ENCODE measurements at regions not wholly inside any gene's neighbourhood (a gene's known extent, or its start where the extent isn't known, plus 50 kb on each side); places are given as distances from the start of the nearest gene placed in this dataset.
"Not testable (repeated sequence)": the region's sequence is repeated elsewhere in the genome, so short reads cannot be mapped to it uniquely, and the experiment has no call there.

DNA sequence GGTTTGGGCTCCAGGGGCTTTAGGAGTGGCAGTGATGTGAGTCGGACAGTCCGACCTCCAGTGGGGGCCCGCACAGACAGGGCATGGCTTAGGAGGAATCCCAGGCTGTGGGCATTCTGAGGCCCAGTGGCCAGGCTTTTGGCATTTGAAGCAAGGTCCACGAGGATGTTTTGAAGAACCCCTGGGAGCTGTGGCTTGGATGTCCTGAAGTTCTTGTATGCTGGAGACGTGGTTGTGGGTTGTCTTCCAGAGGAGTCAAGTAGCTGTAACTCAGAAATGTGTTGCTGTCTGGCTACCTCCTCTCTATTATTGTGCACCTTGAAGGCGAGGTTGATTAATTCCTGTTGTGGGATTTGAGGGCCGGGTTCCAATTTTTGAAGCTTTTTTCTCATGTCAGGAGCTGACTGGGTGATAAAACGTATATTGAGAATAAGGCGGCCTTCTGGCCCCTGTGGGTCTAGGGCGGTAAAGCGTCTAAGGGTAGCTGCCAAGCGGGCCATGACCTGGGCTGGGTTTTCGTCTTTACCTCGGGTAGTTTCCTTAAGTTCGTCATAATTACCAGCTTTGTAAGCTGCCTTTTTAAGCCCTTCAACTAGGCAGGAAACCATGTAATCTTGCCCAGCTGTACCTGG is 67.3 kb upstream of the EZR start:
- H3K36me3 ChIP-seq (ENCODE audit: insufficient read depth in 1 of 2, low read depth in 1 of 2); ATAC-seq; intact Hi-C loops (cut with DNase I); H3K27ac ChIP-seq; H3K4me1 ChIP-seq; H3K27me3 ChIP-seq (ENCODE audit: insufficient read depth in 3 of 3, low read length in 2 of 3); H3K4me3 ChIP-seq; DNase-seq; H3K9me3 ChIP-seq: not testable (repeated sequence)
- 82 to 87% (median 84%) methylated on average over 15 of the region's 15 CpGs for WGBS, 3 donors

DNA sequence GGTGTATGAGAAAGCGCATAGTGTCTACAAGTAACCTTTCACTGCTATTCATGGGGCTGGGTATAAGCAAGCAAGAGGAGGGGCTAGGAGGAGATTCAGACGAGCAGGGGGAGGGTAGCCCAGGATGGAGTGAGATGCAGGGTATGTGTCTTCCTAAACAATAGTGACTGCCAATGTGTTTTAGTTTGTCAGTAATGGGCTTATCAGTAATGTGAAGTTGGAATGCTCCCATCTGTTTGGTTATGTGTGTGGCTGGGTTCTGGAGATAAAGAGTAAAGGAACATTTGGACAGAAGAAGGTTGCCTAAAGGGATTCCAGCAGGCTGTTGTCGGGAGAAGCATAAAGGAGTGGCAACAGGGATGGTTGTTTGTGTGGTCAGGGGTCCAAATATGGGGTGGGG is 62.7 kb upstream of the EZR start:
- H3K9me3 ChIP-seq; H3K36me3 ChIP-seq (ENCODE audit: insufficient read depth in 1 of 2, low read depth in 1 of 2); DNase-seq; intact Hi-C loops (cut with DNase I); H3K4me3 ChIP-seq; H3K27me3 ChIP-seq (ENCODE audit: insufficient read depth in 3 of 3, low read length in 2 of 3); H3K27ac ChIP-seq; ATAC-seq; H3K4me1 ChIP-seq: not testable (repeated sequence)
- WGBS, 3 donors: 64 to 70% (median 65%) methylated on average over 3 of the region's 3 CpGs

DNA sequence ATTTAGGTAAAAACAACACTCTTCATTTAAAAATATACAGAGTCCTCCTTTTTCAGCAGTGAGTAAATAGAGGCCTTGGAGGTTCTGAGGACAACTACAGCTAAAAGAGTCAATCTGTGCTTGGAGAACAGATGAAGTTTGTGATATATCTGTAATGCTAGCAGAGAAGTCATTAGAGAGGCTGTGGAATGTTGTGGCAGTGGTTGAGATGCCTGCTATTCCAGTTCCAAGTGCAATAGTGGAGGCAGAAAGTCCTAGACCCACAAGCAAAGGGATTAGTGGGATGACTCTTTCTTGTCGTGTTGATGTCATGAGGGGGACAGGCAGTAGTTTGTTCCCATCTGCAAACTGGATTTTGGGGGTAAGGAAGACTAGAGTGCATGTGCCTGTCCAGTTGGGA is 62.1 kb upstream of the EZR start:
- H3K4me1 ChIP-seq; H3K27me3 ChIP-seq (ENCODE audit: insufficient read depth in 3 of 3, low read length in 2 of 3); DNase-seq; H3K9me3 ChIP-seq; H3K4me3 ChIP-seq; H3K36me3 ChIP-seq (ENCODE audit: insufficient read depth in 1 of 2, low read depth in 1 of 2); ATAC-seq; H3K27ac ChIP-seq; intact Hi-C loops (cut with DNase I): not testable (repeated sequence)
- 61 to 90% (median 63%) methylated on average over 1 of the region's 1 CpG for WGBS, 3 donors

DNA sequence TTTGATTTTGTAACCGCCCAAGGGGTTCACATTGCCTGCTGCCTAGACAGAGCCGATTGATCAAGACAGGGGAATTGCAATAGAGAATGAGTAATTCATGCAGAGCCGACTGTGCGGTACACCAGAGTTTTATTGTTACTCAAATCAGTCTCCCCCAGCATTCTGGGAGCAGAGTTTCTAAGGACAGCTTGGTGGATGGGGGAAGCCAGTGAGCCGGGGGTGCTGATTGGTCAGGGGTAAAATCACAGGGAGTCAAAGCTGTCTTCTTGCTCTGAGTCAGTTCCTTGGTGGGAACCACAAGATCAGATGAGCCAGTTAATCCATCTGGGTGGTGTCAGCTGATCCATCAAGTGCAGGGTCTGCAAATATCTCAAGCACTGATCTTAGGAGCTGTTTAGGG is 60.0 kb upstream of the EZR start:
- intact Hi-C loops (cut with DNase I): no loop called here
- Histone ChIP-seq H3K36me3 (ENCODE audit: insufficient read depth in 1 of 2, low read depth in 1 of 2) (no peaks in the 10 kb centered on the region), H3K4me1 (no peaks in the 10 kb centered on the region), H3K27me3 (ENCODE audit: insufficient read depth in 3 of 3, low read length in 2 of 3) (no peaks in the 10 kb centered on the region), H3K4me3 (no peak overlapping the region), H3K27ac (no peak overlapping the region), H3K9me3 (no peaks in the 10 kb centered on the region)
- ATAC-seq (no peak), DNase-seq (no peak)
- TF ChIP-seq, protein P1, sequence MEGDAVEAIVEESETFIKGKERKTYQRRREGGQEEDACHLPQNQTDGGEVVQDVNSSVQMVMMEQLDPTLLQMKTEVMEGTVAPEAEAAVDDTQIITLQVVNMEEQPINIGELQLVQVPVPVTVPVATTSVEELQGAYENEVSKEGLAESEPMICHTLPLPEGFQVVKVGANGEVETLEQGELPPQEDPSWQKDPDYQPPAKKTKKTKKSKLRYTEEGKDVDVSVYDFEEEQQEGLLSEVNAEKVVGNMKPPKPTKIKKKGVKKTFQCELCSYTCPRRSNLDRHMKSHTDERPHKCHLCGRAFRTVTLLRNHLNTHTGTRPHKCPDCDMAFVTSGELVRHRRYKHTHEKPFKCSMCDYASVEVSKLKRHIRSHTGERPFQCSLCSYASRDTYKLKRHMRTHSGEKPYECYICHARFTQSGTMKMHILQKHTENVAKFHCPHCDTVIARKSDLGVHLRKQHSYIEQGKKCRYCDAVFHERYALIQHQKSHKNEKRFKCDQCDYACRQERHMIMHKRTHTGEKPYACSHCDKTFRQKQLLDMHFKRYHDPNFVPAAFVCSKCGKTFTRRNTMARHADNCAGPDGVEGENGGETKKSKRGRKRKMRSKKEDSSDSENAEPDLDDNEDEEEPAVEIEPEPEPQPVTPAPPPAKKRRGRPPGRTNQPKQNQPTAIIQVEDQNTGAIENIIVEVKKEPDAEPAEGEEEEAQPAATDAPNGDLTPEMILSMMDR (IDR thresholded peaks at IDR 0.05): no peak
- WGBS, 3 donors: 90 to 97% (median 93%) methylated on average over 5 of the region's 5 CpGs

DNA sequence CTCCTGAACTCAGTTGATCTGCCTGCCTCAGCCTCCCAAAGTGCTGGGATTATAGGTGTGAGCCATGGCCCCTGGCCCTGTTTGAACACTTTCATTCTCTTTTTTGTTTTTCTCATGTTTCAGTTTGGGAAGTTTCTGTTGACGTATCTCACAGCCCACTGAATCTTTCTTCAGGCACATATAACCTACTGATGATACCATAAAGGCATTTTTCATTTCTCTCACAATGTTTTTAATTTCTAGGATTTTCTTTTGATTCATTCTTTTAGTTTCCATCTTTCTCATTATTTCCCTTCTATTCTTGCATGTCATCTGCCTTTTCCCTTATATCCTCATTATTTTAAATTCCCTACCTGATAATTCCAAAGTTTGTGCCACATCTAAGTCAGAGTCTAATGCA is 58.5 kb upstream of the EZR start:
- Histone ChIP-seq H3K27me3 (ENCODE audit: insufficient read depth in 3 of 3, low read length in 2 of 3) (peaks cover 0 to 2% (median 0%) of the 10 kb centered on the region in 3 donors), H3K9me3 (no peaks in the 10 kb centered on the region), H3K36me3 (ENCODE audit: insufficient read depth in 1 of 2, low read depth in 1 of 2) (no peaks in the 10 kb centered on the region), H3K4me3 (no peak overlapping the region), H3K4me1 (no peaks in the 10 kb centered on the region), H3K27ac (no peak overlapping the region)
- ATAC-seq: no peak
- DNase-seq: no peak
- 92 to 97% (median 92%) methylated on average over 1 of the region's 1 CpG for WGBS, 3 donors
- intact Hi-C loops (cut with DNase I): no loop called here
- TF ChIP-seq, protein P1 (IDR thresholded peaks at IDR 0.05): no peak

DNA sequence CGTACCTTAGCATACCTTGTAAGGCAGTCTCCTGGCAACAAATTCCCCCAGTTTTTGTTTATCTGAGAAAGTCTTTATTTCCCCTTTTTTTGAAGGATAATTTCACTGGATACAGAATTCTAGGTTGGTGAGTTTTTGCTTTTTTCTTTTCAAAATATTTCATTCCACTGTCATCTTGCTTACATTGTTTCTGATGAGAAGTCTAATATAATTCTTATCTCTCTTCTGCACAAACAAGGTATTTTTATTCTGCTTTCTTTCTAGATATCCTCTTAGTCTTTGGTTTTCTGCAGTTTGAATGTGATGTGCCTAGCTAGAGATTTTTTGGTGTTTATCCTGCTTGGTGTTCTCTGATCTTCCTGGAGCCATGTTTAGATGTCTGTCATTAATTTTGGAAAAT is 57.7 kb upstream of the EZR start:
- TF ChIP-seq, protein P1 (IDR thresholded peaks at IDR 0.05): no peak
- Histone ChIP-seq H3K36me3 (ENCODE audit: insufficient read depth in 1 of 2, low read depth in 1 of 2) (no peaks in the 10 kb centered on the region), H3K4me1 (no peaks in the 10 kb centered on the region), H3K27ac (no peak overlapping the region), H3K9me3 (no peaks in the 10 kb centered on the region), H3K27me3 (ENCODE audit: insufficient read depth in 3 of 3, low read length in 2 of 3) (peaks cover 0 to 2% (median 0%) of the 10 kb centered on the region in 3 donors), H3K4me3 (no peak overlapping the region)
- DNase-seq: no peak
- no peak for ATAC-seq
- intact Hi-C loops (cut with DNase I): no loop called here
- WGBS, 3 donors: 89 to 94% (median 91%) methylated on average over 1 of the region's 1 CpG
